ENCODE measurements at regions not wholly inside any gene's neighbourhood (a gene's known extent, or its start where the extent isn't known, plus 50 kb on each side); places are given as distances from the start of the nearest gene placed in this dataset.

GRCh38 chr13:78750735-78751134 lies 91.8 kb upstream of the OBI1 start:
- no peak for DNase-seq
- intact Hi-C loops (cut with micrococcal nuclease), result no loop called here
- H3K36me3 ChIP-seq, result no peaks in the 10 kb centered on the region
- H3K4me3 ChIP-seq, result no peak overlapping the region
- no peak overlapping the region for H3K27ac ChIP-seq (replicated peaks)
- no peaks in the 10 kb centered on the region for H3K4me1 ChIP-seq
- H3K9me3 ChIP-seq (replicated peaks), result no peaks in the 10 kb centered on the region
- TF ChIP-seq, protein P1, sequence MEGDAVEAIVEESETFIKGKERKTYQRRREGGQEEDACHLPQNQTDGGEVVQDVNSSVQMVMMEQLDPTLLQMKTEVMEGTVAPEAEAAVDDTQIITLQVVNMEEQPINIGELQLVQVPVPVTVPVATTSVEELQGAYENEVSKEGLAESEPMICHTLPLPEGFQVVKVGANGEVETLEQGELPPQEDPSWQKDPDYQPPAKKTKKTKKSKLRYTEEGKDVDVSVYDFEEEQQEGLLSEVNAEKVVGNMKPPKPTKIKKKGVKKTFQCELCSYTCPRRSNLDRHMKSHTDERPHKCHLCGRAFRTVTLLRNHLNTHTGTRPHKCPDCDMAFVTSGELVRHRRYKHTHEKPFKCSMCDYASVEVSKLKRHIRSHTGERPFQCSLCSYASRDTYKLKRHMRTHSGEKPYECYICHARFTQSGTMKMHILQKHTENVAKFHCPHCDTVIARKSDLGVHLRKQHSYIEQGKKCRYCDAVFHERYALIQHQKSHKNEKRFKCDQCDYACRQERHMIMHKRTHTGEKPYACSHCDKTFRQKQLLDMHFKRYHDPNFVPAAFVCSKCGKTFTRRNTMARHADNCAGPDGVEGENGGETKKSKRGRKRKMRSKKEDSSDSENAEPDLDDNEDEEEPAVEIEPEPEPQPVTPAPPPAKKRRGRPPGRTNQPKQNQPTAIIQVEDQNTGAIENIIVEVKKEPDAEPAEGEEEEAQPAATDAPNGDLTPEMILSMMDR (IDR thresholded peaks at IDR 0.05; ENCODE audit: borderline replicate concordance), result no peak
- peaks cover 29% of the 10 kb centered on the region for H3K27me3 ChIP-seq (ENCODE audit: low read depth)

GRCh38 chr13:78743973-78744372 lies 85.0 kb upstream of the OBI1 start:
- H3K4me1 ChIP-seq, result no peaks in the 10 kb centered on the region
- H3K9me3 ChIP-seq (replicated peaks), result no peaks in the 10 kb centered on the region
- H3K27ac ChIP-seq (replicated peaks), result no peak overlapping the region
- intact Hi-C loops (cut with micrococcal nuclease), result no loop called here
- peaks cover 7% of the 10 kb centered on the region for H3K27me3 ChIP-seq (ENCODE audit: low read depth)
- no peaks in the 10 kb centered on the region for H3K36me3 ChIP-seq
- no peak for DNase-seq
- H3K4me3 ChIP-seq, result no peak overlapping the region
- TF ChIP-seq, protein P1 (IDR thresholded peaks at IDR 0.05; ENCODE audit: borderline replicate concordance), result no peak

DNA sequence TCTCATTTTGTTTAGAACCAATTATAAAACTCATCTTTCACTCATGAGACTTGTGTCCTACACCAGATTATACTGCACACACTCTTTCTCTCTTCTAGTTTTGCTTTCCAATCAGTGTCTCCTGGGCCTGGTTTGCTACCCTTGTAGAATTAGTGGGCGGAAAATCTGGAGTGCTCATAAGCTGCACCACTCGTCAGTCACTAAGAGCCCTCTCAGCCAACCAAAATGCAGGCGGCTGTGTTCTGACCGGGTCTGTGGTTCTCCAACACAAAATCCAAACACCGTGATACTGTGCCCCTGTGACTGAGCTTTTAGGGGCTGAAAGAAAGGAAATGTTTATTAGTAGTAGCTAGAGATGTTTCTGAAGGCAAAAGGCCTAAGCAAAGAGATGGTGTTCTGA lies 83.7 kb upstream of the OBI1 start:
- peaks cover 8% of the 10 kb centered on the region for H3K27me3 ChIP-seq (ENCODE audit: low read depth)
- TF ChIP-seq, protein P1 (IDR thresholded peaks at IDR 0.05; ENCODE audit: borderline replicate concordance), result no peak
- H3K4me3 ChIP-seq, result no peak overlapping the region

GRCh38 chr13:78736142-78736541 lies 77.2 kb upstream of the OBI1 start:
- TF ChIP-seq, protein P1 (IDR thresholded peaks at IDR 0.05; ENCODE audit: borderline replicate concordance), result no peak
- intact Hi-C loops (cut with micrococcal nuclease), result no loop called here
- Histone ChIP-seq H3K4me1 (no peaks in the 10 kb centered on the region), H3K27me3 (ENCODE audit: low read depth) (peaks cover 3% of the 10 kb centered on the region), H3K9me3 (replicated peaks) (no peaks in the 10 kb centered on the region), H3K4me3 (no peak overlapping the region), H3K36me3 (no peaks in the 10 kb centered on the region), H3K27ac (replicated peaks) (no peak overlapping the region)
- DNase-seq, result no peak

More for the DNA sequence above, 83.7 kb upstream of the OBI1 start:
- Histone ChIP-seq H3K9me3 (replicated peaks) (no peaks in the 10 kb centered on the region), H3K27ac (replicated peaks) (no peak overlapping the region), H3K36me3 (no peaks in the 10 kb centered on the region), H3K4me1 (no peaks in the 10 kb centered on the region)
- DNase-seq, result no peak
- intact Hi-C loops (cut with micrococcal nuclease), result no loop called here

- Histone ChIP-seq H3K9me3 (replicated peaks) (no peaks in the 10 kb centered on the region), H3K4me1 (no peaks in the 10 kb centered on the region), H3K36me3 (no peaks in the 10 kb centered on the region), H3K27me3 (ENCODE audit: low read depth) (no peaks in the 10 kb centered on the region), H3K4me3 (no peak overlapping the region), H3K27ac (replicated peaks) (no peak overlapping the region)
- TF ChIP-seq, protein P1 (IDR thresholded peaks at IDR 0.05; ENCODE audit: borderline replicate concordance), result no peak
- DNase-seq, result no peak
- intact Hi-C loops (cut with micrococcal nuclease), result no loop called here
Observed at GRCh38 chr13:78732445-78733017, 73.6 kb upstream of the OBI1 start.

Measured in left ventricle myocardium inferior (tissue), 1 donor.